OCI-LY1 (cell line): ENCODE measurements at regions not wholly inside any gene's neighbourhood (a gene's known extent, or its start where the extent isn't known, plus 50 kb on each side); places are given as distances from the start of the nearest gene placed in this dataset.
"Not testable (repeated sequence)": the region's sequence is repeated elsewhere in the genome, so short reads cannot be mapped to it uniquely, and the experiment has no call there.

Source experiments
- CTCF ChIP-seq: fragments of 200-600 bp; sonication (generic), shearing (Covaris generic); IDR thresholded peaks from 2 replicates; pipeline ENCODE4 v1.5.1; 2017; ENCODE audit warnings: mild to moderate bottlenecking, antibody characterized with exemption, low read length, moderate library complexity, mixed read lengths
- EZH2 ChIP-seq: fragments of 200-600 bp; sonication (generic), shearing (Covaris generic); IDR thresholded peaks from 2 replicates; pipeline ENCODE4 v1.8.0; 2017; ENCODE audit warnings: borderline replicate concordance, mixed run types, mild to moderate bottlenecking, antibody characterized with exemption, low read length, moderate library complexity, mixed read lengths

GRCh38 chr9:10890266-10890665 is 277.5 kb upstream of the PTPRD start:
- TF ChIP-seq CTCF, EZH2: not testable (repeated sequence)
